ENCODE measurements at regions not wholly inside any gene's neighbourhood (a gene's known extent, or its start where the extent isn't known, plus 50 kb on each side); places are given as distances from the start of the nearest gene placed in this dataset.
"Not testable (repeated sequence)": the region's sequence is repeated elsewhere in the genome, so short reads cannot be mapped to it uniquely, and the experiment has no call there.

GRCh38 chr3:153385343-153385742 lies 223.3 kb downstream of the RAP2B start:
- DNase-seq: no peak

- no peak for DNase-seq
Measured at GRCh38 chr3:153392363-153392762, 230.3 kb downstream of the RAP2B start.

DNA sequence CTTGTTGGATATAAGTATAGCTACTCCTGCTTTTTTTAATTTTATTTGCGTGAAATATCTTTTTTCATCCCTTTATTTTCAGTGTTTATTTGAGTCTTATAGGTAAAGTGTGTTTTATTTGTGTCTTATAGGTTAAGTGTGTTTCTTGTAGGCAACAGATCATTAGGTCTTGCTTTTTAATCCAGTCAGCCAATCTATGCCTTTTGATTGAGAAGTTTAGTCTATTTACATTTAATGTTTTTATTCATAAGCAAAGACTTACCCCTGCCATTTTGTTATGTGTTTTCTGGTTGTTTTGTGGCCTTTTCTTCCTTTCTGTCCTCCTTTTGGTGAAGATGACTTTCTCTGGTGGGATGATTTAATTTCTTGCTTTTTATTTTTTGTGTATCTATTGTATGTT lies 232.0 kb downstream of the RAP2B start:
- DNase-seq: no peak

GRCh38 chr3:153396581-153396980 lies 234.6 kb downstream of the RAP2B start:
- DNase-seq: no peak

DNA sequence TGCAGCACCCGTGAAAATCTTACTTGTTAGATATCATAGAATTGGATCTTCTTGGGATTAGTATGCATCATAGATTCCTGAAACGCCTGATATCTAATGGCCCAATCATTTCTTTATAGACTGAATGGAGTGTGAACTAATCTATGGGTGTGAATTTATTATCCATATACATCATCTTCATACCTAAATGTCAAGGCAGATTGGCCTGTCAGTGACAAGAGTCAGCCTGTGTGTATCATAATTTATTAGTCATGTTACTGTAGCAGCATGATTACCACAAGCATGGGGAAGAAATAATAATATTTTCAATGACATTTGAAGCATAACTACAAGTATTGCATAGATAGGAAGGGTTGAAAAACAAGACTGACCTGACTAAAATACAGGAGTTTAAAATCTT lies 235.8 kb downstream of the RAP2B start:
- peak; percentile 12 for DNase-seq

- DNase-seq: no peak
Measured at GRCh38 chr3:153399636-153400035, 237.6 kb downstream of the RAP2B start.

DNA sequence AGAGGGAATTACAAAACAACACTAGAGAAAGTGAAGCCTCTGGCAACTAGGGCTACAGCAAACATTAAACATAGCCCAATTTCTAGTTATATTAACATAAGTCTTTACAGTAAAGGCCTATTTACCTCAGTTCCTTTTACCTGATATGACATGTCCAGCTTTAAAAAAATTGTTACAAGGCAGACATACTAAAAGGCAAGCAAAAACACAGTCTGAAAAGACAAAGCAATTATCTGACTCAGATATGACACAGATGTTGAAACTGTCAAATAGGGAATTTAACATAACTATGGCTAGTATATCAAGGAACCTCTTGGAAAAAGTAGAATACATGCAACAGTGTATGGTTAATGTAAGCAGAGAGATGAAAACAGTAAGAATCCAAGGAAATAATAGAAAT lies 238.6 kb downstream of the RAP2B start:
- DNase-seq: peak; percentile 11

- no peak for DNase-seq
Measured at GRCh38 chr3:153404157-153404556, 242.1 kb downstream of the RAP2B start.

DNA sequence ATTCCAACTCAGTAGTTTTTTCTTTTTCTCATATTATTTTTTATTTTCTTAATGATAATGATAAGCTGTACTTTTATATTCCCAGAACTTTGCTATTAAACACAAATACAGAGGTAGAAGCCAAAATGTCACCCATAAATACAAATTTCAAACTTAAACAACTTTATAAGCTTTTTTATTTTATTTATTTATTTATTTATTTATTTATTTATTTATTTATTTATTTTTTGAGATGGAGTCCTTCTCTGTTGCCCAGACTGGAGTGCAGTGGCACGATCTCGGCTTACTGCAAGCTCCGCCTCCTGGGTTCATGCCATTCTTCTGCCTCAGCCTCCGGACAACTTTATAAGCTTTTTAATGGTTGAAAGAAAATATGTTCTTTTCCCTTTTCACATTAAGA lies 243.3 kb downstream of the RAP2B start:
- not testable (repeated sequence) for DNase-seq

- DNase-seq: no peak
Measured at GRCh38 chr3:153410517-153410916, 248.5 kb downstream of the RAP2B start.

- DNase-seq: peak; percentile 79
Measured at GRCh38 chr3:153414982-153415381, 253.0 kb downstream of the RAP2B start.

DNA sequence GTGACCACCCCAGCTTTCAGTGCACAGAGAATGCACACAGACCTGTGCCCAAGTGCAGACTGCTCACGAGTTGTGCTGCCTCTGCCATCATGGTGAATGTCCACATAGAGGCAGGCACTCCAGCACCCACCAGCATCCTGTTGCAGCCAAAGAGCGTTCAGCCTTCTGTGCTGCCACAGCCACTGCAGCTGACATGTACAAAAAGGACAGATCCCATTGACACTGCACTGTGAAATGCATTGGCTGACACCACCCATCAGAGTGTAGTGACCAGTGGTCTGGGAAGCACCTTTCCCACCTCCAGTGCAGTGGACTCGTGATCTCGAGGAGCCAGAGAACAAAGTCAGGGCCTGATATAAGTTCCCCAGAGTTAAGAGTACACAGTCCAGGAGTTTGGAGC lies 260.3 kb downstream of the RAP2B start:
- DNase-seq: no peak

DNA sequence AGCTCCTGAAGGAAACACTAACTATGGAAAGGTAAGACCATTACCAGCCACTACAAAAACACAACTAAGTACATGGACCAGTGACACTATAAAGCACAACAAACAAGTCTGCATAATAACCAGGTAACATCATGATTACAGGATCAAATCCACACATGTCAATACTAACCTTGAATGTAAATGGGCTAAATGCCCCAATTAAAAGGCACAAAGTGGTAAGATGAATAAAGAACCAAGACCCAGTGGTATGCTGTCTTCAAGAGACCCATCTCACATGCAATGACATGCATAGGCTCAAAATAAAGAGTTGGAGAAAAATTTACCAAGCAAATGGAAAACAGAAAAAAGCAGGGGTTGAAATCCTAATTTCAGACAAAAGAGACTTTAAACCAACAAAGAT lies 261.8 kb downstream of the RAP2B start:
- DNase-seq: not testable (repeated sequence)

- no peak for DNase-seq
Measured at GRCh38 chr3:153426344-153426743, 264.3 kb downstream of the RAP2B start.

DNA sequence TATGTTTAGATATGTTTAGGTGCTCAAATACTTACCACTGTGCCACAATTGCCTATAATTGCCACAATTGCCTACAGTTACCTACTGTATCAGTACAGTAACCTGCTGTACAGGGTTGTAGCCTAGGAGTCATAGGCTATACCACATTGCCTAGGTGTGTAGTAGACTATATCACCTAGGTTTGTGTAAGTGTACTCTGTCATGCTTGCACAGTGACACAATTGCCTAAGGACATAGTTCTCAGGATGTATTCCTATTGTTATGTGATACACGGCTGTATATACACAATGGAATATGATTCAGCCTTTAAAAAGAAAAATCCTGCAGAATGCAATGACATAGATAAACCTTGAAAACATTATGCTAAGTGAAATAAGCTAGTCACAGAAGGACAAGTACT lies 264.8 kb downstream of the RAP2B start:
- no peak for DNase-seq

- peak; percentile 68 for DNase-seq
Measured at GRCh38 chr3:153429821-153430220, 267.8 kb downstream of the RAP2B start.

- DNase-seq: no peak
Measured at GRCh38 chr3:153431076-153431475, 269.1 kb downstream of the RAP2B start.

- DNase-seq: no peak
Measured at GRCh38 chr3:153437666-153438065, 275.6 kb downstream of the RAP2B start.

DNA sequence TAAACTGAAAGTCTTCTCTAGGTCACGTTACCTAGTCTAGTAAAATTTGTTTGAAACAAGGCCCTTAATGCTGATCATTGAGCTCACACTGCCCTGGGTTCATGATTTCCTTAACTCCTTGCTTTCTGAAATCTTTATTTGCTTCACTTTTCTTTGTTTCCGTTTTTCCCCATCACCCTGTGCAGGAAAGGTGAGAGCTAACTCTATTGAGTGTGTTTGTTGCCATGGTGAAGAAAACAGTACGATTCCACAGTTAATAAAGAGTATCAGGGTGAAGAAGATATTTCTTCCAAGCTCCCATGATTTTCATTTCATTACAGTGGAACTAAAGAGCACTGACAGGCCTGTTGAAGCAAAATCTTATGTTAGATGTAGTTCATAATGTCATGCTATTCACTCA lies 276.2 kb downstream of the RAP2B start:
- DNase-seq: no peak

DNA sequence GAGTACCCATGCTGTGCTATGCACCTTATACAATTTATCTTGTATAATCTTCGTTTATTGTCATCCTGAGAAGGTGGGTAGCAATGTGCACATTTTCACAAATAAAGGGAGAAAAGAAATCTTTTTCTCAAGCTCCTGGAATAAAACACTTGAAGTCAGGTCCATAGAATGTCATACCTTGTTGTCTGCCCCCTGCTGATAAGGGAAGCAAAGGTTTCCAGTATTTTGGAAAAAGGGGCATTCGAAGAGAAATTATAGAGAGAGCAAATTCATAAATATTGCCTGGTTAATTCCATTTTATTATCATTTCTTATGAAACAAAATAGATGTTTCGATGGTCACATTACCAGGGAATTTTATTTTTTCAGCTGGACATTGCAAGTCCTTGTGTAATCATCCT lies 277.8 kb downstream of the RAP2B start:
- no peak for DNase-seq

DNA sequence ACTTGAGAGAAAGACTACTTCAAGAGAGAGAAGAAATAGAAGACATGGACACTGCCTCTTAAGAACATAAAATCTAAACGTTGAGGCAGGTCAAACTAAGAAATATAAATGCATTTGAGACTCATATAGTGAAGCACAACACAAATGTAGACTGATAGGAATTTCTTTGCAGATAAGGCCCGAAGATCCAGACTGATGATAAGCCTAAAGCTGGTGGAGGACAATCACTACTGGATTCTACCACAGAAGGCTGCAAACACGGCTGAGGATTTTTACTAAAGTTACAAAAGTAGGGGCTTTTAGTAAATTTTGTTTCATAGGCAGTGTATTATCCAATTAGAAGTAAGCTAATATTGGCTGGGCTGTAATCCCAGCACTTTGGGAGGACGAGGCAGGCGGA lies 278.3 kb downstream of the RAP2B start:
- DNase-seq: no peak

- peak; percentile 56 for DNase-seq
Measured at GRCh38 chr3:153442386-153442785, 280.4 kb downstream of the RAP2B start.

GRCh38 chr3:153442799-153443487 lies 280.9 kb downstream of the RAP2B start:
- no peak for DNase-seq

DNA sequence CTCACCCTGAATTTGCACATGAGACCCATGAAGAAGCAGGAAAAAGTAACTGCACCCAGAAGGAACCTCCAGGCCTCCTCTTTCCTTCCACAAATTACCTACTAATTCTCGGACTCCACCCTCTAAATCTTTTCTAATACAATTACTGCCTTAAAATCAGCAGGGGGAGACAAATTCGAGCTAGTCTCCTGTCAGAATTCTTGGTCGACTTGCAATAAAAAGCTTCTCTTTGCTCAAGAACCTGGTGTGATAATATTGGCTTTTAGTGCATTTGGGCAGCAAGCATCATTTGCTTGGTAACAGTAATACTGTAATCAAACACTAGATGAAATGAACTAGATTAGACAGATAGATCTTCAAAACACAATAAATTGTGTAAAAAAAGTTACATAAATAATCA lies 281.9 kb downstream of the RAP2B start:
- no peak for DNase-seq

DNA sequence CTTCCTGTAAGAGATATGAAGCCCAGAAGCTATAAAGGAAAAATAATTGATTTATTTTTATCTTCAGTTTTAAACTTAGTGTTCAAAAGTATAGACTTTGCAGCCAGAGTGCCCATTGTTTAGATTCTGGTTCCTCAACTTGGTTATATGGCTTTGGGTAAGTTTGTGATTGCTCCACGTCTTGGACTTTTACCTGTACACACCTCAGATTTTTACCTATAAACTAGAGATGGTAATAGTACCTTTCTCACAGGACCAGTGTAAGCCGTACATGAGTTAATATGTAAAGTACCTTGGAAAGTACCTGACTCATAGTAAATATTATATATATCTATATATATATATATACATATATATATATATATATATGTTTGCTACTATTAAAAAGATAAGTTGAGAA lies 283.8 kb downstream of the RAP2B start:
- no peak for DNase-seq
